Testis (tissue), 2 donors: ENCODE measurements at regions not wholly inside any gene's neighbourhood (a gene's known extent, or its start where the extent isn't known, plus 50 kb on each side); places are given as distances from the start of the nearest gene placed in this dataset.

ENCODE experiments used
- POLR2A ChIP-seq: fragments of 450-650 bp; IDR thresholded peaks from one replicate; pipeline ENCODE4 v1.6.1; 2017; ENCODE audit warnings: antibody characterized with exemption, mild to moderate bottlenecking, moderate library complexity
- TF ChIP-seq, protein P1 (sequence below), 3 experiments: fragments of 450-650 bp in 2 of 3; fragments of 200-600 bp in 1 of 3; sonication (generic) in 1 of 3; IDR thresholded peaks; one replicate each; pipeline ENCODE4 v1.5.1; 2016 to 2019; ENCODE audit warnings: antibody characterized with exemption in 3 of 3, mild to moderate bottlenecking in 2 of 3, moderate library complexity in 1 of 3

DNA sequence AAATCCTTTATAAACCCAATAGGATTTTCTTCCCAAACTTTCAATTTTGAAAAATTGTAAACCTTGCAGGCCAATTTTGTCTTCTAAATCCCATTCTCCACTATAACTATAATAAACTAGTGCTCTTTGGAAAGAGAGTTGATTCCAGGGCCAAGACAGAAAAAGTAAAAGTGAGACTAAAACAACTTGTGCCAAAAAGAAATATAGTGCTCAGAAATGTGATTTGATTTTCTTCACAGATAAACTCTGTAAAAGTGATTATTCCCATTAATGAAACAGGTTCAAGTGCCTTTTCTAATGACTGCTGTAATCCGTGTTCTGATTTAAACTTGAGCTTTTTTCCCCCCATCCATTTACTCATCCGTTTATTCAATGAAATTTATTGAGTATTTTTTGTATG, 1831.1 kb downstream of the SLITRK5 start:
- TF ChIP-seq, protein P1, sequence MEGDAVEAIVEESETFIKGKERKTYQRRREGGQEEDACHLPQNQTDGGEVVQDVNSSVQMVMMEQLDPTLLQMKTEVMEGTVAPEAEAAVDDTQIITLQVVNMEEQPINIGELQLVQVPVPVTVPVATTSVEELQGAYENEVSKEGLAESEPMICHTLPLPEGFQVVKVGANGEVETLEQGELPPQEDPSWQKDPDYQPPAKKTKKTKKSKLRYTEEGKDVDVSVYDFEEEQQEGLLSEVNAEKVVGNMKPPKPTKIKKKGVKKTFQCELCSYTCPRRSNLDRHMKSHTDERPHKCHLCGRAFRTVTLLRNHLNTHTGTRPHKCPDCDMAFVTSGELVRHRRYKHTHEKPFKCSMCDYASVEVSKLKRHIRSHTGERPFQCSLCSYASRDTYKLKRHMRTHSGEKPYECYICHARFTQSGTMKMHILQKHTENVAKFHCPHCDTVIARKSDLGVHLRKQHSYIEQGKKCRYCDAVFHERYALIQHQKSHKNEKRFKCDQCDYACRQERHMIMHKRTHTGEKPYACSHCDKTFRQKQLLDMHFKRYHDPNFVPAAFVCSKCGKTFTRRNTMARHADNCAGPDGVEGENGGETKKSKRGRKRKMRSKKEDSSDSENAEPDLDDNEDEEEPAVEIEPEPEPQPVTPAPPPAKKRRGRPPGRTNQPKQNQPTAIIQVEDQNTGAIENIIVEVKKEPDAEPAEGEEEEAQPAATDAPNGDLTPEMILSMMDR (IDR thresholded peaks at IDR 0.05) = no peak
- no peak for TF ChIP-seq POLR2A
